DMS 273 treated with DMSO at 0.1 percent for 48 hours (cell line): ENCODE measurements at regions not wholly inside any gene's neighbourhood (a gene's known extent, or its start where the extent isn't known, plus 50 kb on each side); places are given as distances from the start of the nearest gene placed in this dataset.

Source experiments
- DNase-seq: peaks from one replicate; lab custom pipeline; 2025; lab: John Stamatoyannopoulos, UW

DNA sequence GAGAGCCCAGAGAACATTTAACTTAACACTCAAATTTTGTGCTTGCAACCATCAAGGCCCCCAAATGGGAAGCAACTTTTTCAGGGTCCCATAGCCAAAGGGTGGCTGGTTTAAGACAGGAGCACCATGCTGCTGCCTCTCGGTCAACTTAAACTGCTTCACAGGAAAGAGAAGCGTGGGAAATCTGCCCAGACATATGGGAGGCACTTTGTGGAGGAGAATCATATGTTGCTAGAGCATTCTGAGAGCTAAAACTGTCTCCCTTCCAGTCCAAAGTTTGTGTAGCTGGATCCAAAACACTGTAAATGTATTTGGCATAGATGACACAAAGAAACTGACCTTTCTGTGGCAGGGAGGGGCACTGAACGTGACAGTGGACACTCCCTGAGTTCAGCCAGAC lies 305.9 kb upstream of the RORA start:
- no peak for DNase-seq

DNA sequence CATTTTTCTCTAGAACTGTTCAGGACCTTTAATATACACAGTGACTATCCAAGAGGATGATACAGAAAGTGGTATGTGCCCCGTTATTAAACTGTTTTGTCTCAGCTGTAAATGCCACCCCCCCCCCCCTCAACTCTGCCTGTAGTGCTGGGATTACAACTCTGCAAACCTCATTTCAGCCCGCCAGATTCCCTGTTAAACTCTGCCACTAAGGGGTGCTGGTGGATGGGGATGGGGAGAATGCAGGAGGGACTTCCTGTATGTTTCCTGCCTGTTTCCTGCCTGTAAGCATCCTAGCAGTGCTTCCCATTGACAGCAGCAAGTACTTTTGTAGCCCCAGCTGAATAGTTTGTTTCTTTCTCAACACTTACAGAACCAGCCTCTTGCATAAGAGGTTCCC lies 301.7 kb upstream of the RORA start:
- DNase-seq, result no peak

DNA sequence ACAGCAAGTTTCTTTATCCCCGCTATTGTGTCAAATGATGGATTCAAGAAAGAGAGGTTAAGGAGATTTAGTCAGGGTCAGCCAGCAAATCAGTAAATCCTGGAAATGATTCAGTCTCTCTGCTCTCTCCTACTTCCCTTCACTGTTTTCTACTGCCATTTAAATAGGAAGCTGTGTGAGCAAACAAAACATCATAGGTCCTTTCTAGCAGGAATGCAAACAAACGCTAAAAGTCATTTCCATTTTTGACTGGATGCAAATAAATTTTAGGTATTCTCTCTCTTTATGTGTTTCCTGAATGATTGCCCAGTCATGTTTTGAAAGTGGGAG lies 299.4 kb upstream of the RORA start:
- no peak for DNase-seq

DNA sequence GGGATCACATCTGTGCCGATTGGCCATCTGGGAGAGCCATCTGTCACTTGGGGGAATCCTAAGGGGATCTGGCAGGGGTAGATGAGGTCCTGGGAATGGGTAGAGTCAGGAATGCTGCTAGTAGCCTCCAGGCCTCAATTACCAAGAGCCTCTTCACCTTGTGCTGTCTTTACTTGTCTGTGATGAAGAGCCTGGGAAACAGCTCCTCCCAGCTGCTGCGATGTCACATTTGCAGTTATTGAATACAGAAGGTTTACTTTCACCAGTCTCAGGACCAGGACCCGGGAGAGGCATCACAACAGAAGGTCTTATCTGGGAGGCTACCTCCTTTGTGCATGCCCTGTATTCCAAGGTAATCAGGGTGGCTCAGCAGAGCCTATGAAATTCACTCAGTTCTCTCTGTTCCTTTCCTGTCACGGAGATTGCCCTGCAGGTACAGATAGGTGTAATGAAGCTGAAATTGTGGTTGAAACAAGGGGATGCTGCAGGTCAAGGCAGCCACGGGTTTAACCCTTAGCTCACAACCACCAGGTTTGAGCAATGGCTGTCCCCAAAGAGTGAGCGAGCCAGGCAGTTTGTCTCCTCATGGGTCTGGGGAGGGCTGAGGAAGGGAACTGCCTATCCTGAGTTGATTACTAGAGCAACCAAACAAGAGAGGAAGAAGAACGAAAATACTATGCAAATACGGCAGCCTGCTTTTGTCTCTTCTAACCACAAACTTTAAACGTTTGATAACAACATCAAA lies 298.9 kb upstream of the RORA start:
- DNase-seq, result peak; percentile 40

DNA sequence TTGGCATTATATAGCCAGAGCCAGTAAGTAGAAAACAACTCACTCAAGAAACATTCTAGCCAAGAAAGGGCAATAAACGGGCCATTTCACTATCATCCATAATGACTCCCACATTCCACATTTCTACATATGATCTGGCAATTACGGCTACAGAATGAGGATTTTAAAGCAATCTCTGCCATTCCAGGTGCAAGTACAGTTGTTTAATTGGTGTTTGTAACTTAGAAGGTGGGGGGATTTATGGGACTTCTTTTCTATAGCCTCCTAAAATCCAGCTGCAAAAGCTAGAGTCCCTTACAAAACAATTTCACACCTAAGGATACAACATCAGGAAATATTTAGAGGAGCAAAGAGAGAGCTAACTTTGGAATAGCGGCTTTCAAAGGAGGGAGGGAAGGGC lies 295.4 kb upstream of the RORA start:
- DNase-seq, result no peak

DNA sequence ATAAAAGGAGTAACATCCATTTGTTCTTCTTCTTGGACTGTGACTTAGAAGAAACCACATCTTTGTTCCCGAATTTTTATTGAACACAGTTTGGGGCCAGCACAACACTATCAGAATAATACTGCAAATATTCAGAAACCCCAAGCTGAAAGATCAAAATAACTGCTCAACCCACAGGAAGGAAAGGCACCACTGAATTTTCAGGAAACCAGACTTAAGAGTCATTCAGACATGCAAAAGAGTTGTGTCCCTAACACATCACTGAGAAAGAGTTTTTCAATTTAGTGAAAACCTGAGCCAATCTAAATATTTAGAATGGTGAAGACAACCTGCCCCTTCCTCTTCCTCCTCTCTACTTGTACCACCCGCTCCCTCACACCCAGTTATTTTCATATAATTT lies 295.0 kb upstream of the RORA start:
- no peak for DNase-seq

DNA sequence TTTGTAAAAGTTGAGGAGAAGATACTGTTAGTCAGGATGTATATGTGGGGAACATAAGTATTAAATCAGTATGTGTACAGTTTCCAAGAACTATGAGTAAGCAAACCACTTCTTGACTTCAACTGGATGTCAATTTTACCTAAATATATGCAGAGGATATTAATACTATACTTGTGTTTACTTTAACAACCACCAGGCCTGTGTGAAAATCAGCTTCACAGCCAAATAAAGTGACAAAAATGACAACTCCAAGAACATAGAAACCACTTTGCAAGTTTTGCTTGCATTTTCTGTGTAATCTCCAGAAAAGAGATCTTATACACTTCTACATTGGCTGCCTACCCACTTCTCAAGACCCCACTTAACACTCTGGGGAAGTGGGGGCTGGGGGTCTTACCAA lies 293.3 kb upstream of the RORA start:
- no peak for DNase-seq

DNA sequence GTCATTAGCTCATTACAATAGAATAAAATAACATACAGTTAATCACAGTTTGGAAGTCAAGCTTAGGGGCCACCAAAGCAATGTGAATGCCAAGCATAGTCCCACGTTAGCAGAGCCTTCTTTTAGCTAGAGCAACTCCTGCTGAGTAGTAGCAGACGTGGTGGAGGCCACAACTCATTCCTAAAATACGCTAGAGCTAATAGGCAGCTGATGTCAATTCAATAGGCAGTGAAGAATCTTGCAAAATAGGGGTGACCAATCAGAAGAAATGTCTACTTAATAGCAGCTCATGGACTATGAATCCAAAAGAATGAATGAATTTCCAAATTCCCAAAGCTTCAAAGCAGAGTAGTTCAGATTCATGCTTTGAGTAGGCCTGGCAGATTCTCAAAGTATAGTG lies 292.9 kb upstream of the RORA start:
- no peak for DNase-seq

DNA sequence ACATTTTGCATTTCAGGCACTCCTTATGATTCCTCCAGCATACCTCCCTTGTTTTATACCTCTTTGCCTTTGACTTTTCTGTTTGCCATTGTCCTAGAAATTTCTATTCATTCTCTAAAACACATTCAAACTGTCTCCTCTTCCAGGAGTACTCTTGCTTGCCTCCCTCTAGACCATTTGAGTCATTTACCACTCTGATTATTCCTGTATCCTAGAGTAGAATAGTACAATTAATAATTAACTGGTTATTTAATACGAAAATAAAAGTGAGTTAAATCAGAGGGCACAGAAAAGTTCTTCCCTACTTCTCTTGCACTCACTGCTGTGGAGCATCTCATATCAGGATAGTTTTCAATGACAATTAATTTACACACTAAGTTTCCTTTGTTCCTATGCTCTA lies 290.2 kb upstream of the RORA start:
- no peak for DNase-seq

DNA sequence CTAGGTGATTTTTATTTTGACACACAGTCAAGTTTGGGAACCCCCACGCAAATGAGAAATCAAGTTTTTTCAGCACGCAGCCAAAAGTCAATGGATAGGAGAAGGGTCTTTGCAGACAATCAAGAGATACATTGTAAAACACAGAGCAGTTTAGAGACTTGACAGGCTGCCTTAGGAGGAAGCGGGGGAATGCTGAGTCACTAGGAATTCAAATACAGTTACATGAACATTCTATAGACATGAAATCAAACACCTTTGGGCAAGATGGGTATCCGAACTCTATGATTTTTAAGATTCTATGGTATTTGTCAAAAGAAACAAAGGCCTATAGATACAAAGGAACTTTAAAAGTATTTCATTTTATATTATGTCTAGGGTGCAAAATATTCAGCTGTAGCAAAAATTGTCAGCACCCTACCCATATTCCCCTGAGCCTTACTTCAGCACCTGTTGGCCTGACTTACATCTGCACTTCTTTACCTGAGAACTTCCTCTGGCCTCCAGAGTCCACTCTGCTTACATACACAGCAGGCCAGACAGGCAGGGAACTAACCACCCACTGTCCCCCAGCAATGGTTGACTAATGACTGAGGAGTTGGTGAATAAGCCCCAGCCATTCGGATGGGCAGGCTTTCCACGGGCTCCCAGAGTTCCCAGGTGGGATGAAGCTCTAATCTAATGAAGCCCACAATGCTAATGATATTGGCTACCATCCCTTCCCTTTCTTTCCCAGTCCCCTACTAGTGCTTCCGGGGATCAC lies 289.3 kb upstream of the RORA start:
- no peak for DNase-seq

DNA sequence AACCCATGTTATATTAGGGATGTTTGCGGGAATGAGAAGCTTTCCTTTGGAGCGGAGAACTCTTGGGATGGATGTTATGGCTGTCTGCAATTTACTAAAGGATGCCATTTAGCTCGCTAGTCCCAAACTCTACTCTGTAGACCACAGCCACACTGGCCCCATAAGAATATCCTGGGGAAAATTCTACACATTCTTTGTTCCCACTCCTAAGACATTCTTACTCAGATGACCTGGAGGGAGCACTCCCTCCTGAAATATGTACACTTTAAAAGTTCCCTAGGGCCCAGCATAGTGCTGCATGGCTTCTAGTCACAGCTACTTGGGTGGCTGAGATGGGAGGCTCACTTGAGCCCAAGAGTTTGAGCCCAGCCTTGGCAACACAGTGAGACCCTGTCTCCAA lies 288.7 kb upstream of the RORA start:
- no peak for DNase-seq

DNA sequence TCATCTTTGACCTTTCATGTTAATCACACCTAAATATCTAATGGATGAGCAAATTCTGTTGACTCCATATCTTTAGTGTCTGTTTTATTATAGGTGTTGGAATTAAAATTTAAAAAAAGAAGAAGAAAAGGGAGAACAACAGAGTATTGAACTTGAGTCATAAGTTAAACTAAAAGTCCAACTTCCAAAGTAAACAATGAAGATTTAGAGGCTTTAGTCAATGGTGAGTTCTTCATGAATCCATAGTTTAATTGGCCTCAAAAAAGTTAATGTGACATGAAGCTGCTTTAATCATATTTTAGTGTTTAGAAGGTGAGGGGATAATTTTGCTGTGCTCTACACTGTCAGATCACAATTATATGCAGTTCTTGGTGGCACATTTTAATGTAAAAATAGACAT lies 288.2 kb upstream of the RORA start:
- no peak for DNase-seq

DNA sequence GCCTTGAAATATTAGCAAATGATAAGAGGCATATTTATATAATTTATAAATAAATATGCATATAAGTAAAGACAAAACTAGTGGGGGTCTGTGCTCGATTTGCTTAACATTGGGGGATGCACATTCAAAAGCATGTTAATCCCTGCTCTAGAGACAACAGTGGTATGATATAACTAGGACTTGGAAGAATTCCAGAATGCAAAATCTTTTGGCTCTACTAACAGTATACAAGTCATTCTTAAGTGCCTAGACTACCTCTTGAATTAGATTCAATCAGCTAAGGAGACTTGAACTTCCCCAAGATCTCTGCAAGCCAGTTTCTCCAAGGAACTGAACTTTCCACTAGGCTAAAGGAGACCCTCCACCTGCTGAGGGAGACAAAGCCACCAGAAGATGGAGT lies 282.7 kb upstream of the RORA start:
- DNase-seq, result no peak

DNA sequence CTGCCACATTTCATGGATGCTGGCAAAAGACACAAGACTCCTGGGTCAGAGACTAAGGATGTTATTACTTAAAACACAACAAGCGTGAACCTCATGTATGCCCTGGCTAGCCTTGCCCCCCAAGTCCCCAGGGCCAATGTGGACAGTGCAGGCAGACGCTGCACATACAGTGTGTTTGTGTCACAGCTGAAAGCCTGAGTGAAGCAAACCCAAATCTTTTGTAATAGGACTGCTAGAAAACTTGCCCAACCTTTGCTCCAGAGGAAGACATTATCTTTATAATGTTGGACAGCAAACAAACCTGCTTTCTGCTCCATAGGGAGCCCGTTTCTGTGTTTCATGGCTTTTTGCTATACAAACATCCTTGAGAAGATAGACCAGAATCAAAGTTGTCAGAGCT lies 282.0 kb upstream of the RORA start:
- DNase-seq, result no peak

DNA sequence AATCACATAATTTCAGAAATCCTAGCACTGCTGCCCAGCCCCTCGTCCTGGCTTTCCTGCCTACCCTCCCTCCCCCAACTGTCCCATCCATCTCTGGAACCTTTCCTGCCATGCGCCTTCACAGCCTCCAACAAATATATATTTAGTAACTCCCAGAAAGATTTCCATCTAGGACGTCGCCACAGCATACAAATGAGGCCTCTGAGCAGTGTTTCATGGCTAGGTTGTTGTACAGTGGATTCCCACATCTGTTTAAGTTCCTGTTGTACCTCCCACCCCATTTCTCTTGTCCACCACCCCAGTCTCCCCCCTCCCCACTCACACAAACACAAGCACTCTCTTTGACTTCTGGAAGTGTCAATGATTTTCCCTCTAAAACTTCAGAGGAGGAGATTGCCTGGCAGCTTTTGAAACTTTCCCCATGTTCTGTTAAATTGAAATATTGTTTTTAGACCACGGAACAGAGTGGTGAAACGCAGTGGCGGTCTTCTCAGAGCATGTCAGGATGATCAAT lies 280.3 kb upstream of the RORA start:
- no peak for DNase-seq

DNA sequence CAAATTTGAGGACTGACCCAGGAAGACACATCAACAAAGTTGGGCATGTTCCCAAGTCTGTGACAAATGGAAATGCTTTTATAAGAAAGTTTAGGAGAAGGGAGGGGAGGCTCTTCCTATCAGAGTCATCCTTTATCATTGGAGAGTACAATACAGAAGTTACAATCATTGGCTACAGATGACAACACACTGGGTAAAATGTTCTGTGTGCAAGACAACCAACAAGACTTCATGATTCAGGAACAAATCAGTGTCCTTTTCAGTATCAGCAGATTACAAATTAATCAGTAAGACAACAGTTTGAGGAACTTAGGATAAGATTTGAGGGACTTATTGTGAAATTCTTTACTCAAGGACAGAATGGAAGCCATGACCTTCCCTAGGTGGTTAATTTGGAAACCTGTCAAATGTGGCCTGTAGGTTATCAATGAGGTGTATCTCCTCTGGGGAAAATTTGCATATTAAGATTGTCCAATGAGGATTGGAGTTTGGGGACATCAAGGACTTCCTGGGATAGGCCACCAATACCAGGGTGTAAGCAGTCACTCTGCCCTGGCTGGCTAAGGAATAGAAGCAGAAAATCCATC lies 274.4 kb upstream of the RORA start:
- no peak for DNase-seq

DNA sequence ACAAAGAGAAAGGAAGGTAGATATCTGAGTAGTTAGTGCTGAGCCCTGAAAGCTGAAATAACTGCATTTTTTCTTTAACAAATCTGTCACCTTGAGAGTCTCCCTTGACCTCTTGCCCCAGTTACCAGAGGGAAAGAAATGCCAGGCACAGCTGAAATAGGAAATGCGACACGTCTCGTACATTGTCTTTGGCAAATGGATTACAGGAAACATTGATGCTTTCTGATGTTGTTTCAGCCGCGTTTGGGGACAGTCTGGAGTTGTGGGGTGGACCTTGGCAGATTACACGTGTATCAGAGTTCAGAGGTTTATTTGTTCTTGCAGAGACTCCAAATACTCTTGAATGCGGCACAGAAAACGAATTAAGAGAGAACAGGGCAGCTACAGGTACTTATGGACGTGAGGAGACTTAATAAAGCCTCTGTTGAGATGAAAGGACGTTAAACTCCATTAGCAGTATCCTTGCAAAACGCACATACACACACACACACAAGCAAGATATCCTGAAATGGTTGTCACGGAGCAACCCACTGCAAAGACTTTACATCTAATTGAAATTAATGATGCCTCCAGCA lies 272.8 kb upstream of the RORA start:
- DNase-seq, result no peak

DNA sequence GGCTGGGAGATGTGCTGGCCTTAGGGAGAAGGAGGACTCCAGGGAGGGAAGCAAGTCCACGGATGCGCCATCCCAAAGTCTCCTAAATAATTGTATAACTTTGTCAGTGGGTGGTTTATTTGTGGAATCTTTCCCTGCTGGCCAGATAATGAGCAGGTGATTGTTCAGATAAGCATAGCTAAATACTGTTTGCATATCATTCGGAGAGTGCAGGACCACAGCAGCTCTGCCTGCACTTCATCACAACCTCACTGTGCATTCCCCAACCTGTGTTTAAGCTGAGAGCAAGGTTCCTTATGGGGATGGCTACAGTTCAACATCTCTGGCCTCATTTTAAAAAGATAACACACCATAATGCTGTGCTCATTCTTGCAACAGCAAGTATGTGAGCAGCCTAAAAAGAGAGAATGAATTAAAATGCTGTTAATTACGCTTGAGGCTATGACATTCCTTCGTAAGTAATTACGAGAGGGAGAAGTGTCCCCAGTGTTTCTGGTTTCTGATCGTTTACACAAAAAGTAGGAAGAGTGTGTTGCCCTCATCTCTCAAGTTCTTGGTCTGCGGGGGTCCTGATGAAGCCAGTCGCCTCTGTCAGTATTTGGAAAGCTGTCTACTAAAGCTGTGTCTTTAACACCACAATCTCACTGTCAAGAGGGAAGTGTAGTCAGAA lies 272.0 kb upstream of the RORA start:
- DNase-seq, result no peak

DNA sequence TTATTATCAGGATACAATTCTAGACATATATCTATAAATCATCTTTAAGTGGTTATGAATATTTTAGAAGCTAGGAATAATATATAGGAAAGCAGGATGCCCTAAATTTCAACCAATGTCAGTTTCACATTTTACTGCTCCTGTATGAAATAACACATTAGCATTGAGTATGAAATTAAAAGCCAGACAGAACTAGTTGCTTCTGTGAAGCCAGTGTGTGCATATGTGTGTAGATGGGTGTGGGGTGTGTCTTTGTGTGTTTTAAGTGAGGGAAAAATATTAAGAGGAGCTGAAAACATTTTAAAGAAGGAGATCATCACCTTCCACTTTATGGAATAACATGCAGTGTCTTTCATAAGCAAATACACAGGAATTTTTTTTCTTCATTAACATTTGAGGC lies 271.4 kb upstream of the RORA start:
- no peak for DNase-seq

DNA sequence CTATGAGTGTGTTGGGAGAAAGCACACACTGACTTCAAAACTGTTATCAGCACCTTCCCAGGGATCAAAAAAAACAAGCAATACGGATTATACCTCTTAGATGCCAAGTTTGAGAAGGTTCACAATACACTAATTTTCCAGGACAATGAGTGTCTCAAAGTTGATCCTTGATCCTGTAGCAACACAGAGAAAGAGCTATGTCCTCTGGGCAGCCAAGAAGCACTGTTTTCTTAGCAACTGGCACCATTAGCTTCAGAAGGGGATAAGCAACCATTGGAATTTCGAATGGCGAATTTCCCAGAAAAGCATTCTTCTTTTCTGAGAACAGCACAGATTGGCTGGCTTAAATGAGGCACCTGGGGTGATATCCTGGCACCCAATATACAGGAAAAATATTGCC lies 270.3 kb upstream of the RORA start:
- no peak for DNase-seq

DNA sequence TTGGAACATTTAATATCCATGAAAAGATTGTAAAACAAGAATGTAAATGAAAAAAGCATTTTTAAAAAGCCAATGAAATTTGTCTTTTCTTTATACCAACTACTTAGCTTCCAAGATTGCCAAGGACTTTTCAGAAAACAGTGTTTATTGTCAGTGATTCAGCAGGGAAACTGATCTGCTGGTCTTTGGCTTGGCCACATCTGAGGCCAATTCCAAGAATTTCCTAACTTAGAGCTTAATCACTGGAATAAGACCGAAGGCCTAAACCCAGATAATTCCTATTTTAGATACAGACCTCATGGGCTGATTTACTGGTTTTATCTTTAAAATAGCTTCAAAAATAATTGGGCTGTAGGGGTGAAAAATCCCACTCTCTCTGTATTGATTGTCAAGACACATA lies 260.5 kb upstream of the RORA start:
- no peak for DNase-seq

DNA sequence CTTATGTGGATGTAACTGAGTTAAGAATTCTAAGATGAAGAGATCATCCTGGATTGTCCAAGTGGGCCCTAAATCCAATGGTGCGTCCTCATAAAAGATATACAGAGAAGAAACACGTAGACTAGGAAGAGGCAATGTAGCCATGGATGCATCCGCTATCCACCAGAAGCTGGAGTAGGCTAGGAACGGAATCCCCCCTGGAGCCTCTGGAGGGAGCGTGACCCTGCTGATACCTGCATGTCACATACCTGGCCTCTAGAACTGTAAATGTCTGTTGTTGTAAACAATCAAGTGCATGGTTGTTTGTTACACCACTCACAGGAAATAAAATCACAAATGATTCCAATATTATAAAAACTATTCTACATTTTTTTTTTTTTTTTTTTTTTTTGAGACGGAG lies 254.5 kb upstream of the RORA start:
- no peak for DNase-seq

DNA sequence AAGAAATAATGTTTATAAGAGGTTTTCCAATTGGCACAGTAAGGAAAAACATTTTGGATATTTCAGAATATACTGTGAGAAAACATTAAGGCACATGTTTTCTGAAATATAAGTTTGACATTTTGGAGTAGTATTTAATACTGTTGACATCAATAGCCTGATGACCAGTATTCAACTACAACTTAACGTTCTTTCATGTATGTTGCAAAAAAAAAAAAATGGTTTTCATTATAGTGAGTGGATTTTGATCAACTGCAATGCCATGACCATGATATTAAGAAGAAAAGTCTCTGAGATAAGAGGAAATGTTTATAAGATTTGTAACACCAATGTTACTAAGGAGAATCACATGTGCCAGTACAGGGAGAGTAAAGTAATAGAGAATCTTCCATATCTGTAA lies 252.8 kb upstream of the RORA start:
- DNase-seq, result no peak
